ENCODE measurements at regions not wholly inside any gene's neighbourhood (a gene's known extent, or its start where the extent isn't known, plus 50 kb on each side); places are given as distances from the start of the nearest gene placed in this dataset.

- CTCF ChIA-PET: no interaction called here
- POLR2A ChIA-PET: no interaction called here
Measured at GRCh38 chr2:134770702-134771101, 51.9 kb upstream of the TMEM163 start.

- CTCF ChIA-PET: no interaction called here
- POLR2A ChIA-PET: no interaction called here
Measured at GRCh38 chr2:134771313-134771801, 52.6 kb upstream of the TMEM163 start.

- POLR2A ChIA-PET: no interaction called here
- CTCF ChIA-PET: no interaction called here
Measured at GRCh38 chr2:134772493-134773169, 53.8 kb upstream of the TMEM163 start.

- CTCF ChIA-PET: no interaction called here
- POLR2A ChIA-PET: no interaction called here
Measured at GRCh38 chr2:134773335-134773734, 54.5 kb upstream of the TMEM163 start.

GRCh38 chr2:134773759-134774742 lies 55.3 kb upstream of the TMEM163 start:
- CTCF ChIA-PET: no interaction called here
- POLR2A ChIA-PET: no interaction called here

- CTCF ChIA-PET: no interaction called here
- POLR2A ChIA-PET: no interaction called here
Measured at GRCh38 chr2:134774786-134775641, 56.2 kb upstream of the TMEM163 start.

- ChIA-PET POLR2A (no interaction called here), CTCF (no interaction called here)
Measured at GRCh38 chr2:134776836-134777235, 58.0 kb upstream of the TMEM163 start.

- POLR2A ChIA-PET: no interaction called here
Measured at GRCh38 chr2:134777593-134777992, 58.8 kb upstream of the TMEM163 start.

GRCh38 chr2:134778372-134778771 lies 59.6 kb upstream of the TMEM163 start:
- POLR2A ChIA-PET: no interaction called here
- CTCF ChIA-PET: no interaction called here

More at GRCh38 chr2:134777593-134777992, 58.8 kb upstream of the TMEM163 start:
- CTCF ChIA-PET: no interaction called here

- ChIA-PET POLR2A (no interaction called here), CTCF (no interaction called here)
Measured at GRCh38 chr2:134780972-134781371, 57.4 kb upstream of the ACMSD start.

- CTCF ChIA-PET: no interaction called here
- POLR2A ChIA-PET: no interaction called here
Measured at GRCh38 chr2:134782107-134782506, 56.3 kb upstream of the ACMSD start.

- POLR2A ChIA-PET: no interaction called here
- CTCF ChIA-PET: no interaction called here
Measured at GRCh38 chr2:134782792-134783191, 55.6 kb upstream of the ACMSD start.

GRCh38 chr2:134783912-134784311 lies 54.5 kb upstream of the ACMSD start:
- ChIA-PET POLR2A (no interaction called here), CTCF (no interaction called here)

- POLR2A ChIA-PET: no interaction called here
- CTCF ChIA-PET: no interaction called here
Measured at GRCh38 chr2:134785659-134786430, 52.6 kb upstream of the ACMSD start.

GRCh38 chr2:134788417-134788816 lies 50.0 kb upstream of the ACMSD start:
- ChIA-PET POLR2A (interaction anchor here (0.6 kb wide), 1 partner anchor 1046 kb away, joined by 7 read pairs; no protein-coding TSS in a partner anchor), CTCF (no interaction called here)
